Skin of body (tissue), 1 donor: ENCODE measurements at regions not wholly inside any gene's neighbourhood (a gene's known extent, or its start where the extent isn't known, plus 50 kb on each side); places are given as distances from the start of the nearest gene placed in this dataset.

Experiments
- DNase-seq: peaks from one replicate; lab custom pipeline; 2025; lab: John Stamatoyannopoulos, UW

DNA sequence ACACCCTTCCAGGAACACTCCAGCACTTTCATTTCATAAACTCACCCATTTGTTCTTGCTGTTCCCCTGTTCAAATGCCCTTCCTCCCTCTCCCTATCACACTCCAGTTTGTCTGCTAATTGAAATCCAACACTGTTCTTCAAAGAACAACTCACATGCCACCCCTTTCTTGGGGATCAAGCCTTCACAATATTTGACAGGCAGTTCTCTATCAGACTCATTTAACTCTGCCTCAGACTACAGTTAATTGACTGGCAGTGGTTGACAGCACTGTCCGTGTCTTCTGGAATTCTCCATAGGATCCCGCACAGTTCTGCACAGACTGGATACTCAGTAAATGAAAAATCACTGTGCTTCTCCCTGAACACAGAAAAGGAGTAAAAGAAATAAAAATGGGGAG lies 87.8 kb downstream of the PMP22 start:
- DNase-seq, result no peak

DNA sequence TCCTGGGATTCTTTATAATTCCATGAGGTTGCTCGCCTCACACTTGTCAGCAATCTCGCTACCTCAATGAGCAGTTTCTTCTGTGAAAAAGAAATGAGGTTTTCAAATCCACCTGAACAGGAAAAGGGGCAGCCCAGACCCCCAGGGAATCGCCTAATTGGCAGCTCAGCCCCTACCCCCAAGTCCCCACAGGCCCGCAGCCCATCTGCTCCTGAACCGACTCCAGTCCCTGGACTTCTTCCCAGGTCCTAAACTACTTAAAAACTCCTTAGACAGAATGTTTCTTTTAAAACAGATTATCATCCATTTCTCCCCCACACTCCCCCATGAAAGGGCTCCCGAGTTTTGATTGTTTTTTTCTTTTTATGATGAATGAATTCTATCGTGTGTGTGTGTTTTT lies 89.8 kb downstream of the PMP22 start:
- DNase-seq, result no peak

- DNase-seq, result peak; percentile 64
Measured at GRCh38 chr17:15171167-15172047, 93.7 kb downstream of the PMP22 start.

DNA sequence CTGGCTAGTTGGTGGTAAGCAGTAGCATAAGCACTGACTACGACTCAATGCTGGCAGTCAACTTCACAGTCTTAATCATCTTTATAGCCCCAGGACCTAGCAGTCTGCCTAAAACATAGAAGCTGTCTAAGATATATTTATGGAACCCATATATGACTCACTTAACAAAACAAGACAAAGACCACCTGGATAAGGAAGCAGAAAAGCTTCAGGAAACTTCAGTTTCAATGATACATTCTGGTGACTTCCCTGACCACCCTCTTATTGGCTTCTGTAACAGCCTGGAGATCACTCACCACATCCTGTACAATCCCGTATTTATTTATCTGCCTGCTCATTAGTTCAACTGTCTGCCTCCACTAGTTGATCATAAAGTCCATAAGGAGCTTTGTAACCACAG lies 95.5 kb downstream of the PMP22 start:
- no peak for DNase-seq

GRCh38 chr17:15168379-15168778 lies 96.7 kb downstream of the PMP22 start:
- no peak for DNase-seq

DNA sequence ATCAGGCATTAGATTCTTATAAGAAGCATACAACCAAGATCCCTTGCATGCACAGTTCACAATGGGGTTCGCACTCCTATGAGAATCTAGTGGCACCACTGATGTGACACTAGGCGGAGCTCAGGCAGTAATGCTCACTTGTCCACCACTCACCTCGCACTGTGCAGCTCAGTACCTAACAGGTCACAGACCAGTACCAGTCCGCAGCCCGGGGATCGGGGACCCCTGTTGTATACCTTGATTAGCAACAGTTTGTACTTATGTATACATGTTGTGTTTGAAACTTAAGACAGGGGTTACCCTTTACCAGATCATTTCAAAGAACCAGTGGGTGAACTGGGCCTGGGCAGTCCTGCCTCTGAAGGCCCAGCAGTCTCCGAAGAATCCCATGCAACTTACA lies 103.7 kb downstream of the PMP22 start:
- DNase-seq, result no peak

GRCh38 chr17:15157051-15157450 lies 108.1 kb downstream of the PMP22 start:
- DNase-seq, result no peak

DNA sequence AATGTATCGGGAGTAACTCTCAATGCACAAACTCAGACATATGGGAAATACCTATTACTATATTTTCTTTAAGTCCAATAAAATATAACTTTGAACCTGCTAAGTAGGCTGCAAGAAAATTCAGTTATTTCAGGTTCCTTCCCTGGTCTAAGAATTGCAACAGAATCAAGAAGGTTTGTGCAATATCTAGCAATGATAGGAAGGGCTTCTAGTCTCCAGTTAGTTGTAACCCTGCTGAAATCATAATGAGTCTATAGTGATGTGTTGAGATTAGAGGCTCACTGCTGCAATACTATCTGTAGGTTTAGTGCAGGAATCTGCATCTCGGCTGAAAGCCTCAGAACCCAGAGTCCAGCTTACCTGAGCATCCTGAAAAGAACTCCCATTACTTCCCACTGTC lies 110.5 kb downstream of the PMP22 start:
- no peak for DNase-seq

DNA sequence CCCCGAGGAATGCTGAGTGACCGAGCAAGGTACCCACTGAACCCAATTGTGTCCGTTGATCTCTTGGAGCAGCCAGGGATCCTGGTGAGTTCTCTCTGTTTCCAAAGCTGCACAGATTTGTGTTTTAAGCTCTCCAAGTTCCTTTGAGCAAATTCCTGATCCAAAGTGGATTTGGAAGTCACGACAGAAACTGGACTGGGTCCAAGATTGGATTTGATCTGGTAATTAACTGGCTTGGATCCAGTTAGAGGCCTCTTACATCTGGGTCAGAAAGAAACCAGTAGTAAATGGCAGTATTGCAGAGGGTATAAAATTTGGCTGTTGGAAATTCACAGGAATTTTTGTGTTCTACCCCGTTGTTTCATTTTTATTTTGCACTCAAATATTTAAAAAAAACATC lies 119.5 kb downstream of the PMP22 start:
- no peak for DNase-seq

- DNase-seq, result no peak
Measured at GRCh38 chr17:15143524-15143923, 121.6 kb downstream of the PMP22 start.

DNA sequence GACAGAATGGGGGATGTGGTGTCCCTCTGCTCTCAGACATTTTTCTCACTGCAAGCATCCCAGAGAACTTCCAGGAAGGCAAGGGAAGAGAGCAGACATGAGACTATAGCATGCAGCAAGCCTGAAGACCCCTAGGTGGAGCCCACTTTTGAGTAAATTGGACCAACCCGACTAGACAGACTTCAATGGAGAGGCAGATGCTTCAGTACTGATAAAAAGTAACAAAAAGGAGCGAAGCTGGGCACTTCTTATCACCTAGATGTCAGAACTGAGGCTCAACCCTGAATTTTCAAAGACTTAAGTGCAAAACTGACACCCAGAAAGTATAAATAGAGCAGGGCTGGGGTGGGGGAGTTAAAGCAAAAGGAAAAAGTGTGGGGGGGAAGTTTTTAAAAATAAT lies 130.8 kb downstream of the PMP22 start:
- DNase-seq, result no peak

- DNase-seq, result no peak
Measured at GRCh38 chr17:15133826-15134225, 131.3 kb downstream of the PMP22 start.

- no peak for DNase-seq
Measured at GRCh38 chr17:15133143-15133542, 132.0 kb downstream of the PMP22 start.

DNA sequence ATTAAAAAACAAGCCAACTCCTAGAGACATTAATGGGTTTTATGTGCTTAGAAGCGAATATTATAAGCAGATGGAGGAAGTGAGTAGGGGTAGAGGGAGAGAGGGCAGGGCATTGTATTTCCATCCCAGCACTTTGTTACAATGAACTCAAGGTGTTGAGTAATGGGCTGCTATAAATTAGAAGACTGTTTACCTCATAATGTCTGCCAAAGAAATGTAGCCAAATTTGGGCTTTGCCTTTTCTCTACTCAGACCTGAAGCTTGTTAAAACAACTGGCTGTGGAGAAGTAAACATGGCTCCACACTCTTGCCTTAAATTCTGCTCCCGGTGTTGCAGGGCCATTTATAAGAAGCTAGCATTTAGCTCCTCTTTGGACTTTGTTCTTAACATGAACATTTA lies 134.7 kb downstream of the PMP22 start:
- no peak for DNase-seq

GRCh38 chr17:15129986-15130385 lies 135.1 kb downstream of the PMP22 start:
- no peak for DNase-seq

DNA sequence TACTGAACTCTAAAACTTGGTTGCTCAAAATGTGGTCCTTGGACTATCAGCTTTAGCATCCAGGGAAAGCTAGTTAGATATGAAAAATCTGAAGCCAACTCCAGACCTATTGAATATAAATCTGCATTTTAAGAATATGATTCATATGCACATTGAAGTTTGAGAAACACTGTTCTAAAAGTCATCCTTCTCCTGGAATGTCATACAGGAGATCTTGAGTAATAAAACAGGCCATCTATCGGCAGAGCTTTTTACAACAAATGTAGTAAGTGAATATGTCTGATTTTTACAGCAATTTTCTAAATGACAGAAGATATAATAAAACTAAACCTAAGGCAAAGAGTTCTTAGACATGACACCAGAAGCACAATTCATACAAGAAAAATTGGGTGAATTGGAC lies 140.4 kb downstream of the PMP22 start:
- DNase-seq, result no peak

- no peak for DNase-seq
Measured at GRCh38 chr17:15124264-15124595, 140.9 kb downstream of the PMP22 start.

GRCh38 chr17:15123593-15124263 lies 141.4 kb downstream of the PMP22 start:
- DNase-seq, result peak; percentile 52

DNA sequence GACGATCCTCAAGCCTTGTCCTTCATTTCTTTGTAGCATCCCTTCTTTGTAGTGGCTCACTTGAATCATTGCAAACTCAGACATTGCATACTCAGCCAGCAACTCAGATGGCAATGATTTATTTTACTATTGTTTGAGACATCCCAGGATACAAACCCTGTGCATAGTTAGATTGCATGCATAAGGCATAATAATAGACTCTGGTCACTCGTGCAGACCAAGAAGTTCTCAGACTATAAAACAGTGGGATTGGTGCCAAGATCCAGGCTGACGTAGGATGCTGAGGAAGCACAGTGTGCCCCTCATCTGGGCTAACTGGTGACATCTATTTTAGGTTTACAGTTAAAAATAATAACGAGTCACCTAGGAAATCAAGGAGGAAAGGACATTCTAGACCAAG lies 142.3 kb downstream of the PMP22 start:
- no peak for DNase-seq

DNA sequence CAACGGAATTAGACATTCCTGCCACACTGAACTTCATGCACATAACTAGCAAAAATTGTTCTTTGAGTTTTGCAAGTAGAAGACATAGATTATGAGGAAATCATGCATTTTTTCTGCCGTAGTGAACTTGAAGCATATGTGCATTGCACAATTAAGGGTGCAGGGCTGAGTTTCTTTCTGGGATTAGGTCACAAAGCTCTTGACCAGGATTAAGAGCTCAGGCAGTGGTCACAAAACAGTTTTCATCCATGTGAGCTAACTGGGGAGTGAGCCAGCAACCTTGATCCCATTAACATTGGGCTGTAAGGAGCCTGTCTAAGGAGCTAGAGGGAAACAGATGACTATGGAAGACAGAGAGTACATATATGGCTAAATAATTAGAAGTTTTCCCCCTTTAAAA lies 143.7 kb downstream of the PMP22 start:
- DNase-seq, result no peak

DNA sequence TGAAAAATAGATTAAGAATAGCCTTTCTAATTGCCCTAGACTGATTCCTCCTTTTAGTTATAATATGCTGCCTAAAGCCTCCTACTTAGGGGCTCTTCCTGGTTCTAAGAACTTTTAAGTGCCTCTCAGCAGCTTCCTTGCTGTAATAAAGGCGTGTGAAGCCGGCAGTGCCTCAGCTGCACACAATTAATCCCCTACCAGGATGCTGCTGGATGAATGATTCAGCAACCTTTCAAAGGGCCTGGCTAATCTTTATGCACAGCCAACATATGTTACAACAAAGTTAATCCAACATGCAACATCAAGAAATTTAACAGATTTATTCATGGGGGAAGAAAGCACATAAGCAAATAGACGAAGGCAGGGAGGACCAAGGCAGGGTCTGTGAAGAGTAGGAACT lies 145.2 kb downstream of the PMP22 start:
- no peak for DNase-seq

- DNase-seq, result no peak
Measured at GRCh38 chr17:15117239-15117638, 147.9 kb downstream of the PMP22 start.
